HPDE6-E6E7 (cell line): ENCODE measurements at regions not wholly inside any gene's neighbourhood (a gene's known extent, or its start where the extent isn't known, plus 50 kb on each side); places are given as distances from the start of the nearest gene placed in this dataset.
"Not testable (repeated sequence)": the region's sequence is repeated elsewhere in the genome, so short reads cannot be mapped to it uniquely, and the experiment has no call there.

ENCODE experiments used
- DNase-seq: peaks from one replicate; pipeline ENCODE4 v3.0.0; 2011; ENCODE audit warnings: missing footprints; ENCODE audit errors: extremely low spot score

DNA sequence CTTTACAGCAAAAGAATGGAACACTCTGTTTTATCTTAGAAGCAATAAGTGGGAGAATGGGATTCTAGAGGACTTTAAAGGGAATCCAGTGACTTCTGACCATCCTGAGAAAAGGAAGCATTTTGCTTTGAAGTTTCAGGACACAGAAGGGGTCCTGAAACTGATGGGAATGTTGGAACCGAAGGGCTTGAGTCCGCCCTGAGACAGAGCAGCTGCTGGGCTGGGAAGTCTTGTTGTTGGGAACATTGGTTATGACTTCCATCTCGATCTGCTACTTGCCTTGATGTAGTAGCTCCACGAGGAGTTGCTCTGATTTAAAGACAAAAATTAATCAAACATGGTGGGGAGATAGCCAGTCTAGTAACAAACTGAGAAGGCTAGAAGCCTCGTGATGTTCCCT is 177.6 kb downstream of the JCAD start:
- DNase-seq = no peak

DNA sequence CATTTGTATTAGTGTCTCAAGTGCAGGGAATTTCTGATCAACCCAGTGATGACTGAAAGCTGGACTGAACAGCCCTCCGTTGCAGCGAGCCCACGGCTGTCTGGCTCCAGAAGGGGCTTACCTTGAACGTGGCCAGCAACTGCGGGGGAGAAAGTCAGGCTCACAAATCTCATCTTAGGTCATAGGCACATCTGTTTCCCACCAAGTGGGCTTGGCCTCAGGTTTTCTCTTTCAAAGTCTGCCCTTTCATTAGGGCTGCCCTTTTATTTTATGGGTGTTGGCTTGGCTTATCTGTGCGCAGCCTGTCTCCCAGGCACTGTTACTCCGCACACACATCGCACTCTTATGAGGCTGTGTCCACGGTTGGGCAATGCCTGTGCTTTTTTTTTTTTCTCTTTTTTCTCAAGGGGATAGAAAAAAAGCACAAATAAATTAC is 178.0 kb downstream of the JCAD start:
- no peak for DNase-seq

DNA sequence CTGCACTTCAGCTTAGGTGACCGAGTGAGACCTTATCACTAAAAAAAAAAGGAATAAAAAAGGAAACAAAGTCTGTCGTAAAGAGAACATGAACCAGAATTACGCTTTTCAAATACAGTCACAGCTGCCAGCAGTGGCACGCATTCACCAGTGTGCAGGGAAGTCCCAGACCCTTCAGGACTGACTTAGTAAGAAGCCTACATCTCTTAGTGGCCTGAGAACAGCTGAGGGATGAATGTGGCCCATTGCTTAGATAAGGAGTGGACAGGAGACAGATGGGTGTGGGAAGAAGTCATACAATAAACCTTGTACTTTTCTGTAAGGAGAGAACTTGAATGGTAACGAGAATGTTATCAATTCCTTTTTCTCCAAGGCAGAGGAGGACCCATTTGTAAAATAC is 178.5 kb downstream of the JCAD start:
- DNase-seq = no peak

DNA sequence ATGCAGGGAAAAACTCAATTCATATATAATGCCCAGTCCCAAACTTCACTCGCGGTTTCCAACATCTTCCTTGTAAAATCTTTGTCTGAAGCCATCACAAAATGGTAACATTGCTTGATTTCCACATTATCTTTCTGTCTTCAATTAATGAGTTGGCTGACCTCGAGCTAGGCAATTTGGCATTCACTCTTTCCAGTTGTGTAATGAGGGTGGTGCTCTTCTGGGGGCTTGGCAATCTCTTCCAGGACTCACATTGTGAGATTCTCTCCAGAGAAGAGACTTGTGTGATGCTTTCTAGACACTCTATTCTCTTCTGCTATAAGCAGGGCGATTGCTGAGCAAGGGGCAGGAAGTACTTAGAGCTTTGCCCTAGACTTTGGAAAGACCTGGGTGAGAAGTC is 179.5 kb downstream of the JCAD start:
- no peak for DNase-seq

DNA sequence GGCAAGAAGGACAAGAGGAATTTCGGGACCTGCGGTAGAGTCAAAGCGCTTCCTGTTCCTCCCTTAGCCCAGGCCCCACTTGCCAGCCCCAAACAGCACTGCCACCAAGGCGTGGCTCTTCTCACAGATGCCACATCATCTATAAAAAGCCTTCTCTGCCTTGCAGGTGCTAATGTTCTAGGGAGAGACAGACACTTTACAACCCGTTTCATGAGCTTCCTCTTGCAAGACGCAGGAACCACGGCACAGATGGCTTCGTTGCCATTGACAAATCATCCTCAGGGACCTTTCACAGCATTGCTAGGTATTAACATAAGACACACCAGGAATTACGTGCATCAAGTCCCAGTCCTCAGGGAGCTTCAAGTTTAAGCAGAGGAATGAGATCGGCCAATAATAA is 180.9 kb downstream of the JCAD start:
- DNase-seq = no peak

DNA sequence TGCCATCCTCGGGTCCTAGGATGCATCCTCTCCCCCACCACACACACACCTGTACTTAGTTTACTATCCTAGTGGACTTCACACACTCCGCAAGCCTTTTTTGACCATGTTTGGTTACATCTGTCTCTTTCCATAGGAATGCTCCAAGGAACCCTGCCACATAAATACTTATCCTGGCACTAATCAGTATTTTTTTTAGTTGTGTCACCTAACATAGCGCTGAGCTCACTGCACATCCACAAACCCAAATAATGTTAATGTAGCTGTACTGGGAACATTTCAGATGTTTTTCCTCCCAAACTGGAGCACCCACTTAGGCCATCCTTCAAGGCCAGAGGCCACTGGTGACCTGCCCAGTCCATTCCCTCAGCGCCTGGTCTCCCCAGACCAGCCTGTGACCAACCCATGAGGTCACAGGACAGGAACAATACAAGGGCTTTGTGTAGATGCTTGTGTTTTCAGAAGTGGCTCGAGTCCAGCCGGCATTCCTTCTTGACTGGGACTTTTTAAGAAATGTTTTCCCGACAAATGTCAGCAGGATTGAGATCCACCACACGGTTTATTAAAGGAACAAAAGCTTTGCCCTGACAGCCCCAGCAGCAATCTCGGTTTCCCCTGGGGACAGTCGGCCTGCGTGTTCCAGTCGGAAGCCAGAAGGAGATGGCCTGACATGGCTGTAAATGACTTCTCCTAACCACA is 181.4 kb downstream of the JCAD start:
- DNase-seq = no peak

DNA sequence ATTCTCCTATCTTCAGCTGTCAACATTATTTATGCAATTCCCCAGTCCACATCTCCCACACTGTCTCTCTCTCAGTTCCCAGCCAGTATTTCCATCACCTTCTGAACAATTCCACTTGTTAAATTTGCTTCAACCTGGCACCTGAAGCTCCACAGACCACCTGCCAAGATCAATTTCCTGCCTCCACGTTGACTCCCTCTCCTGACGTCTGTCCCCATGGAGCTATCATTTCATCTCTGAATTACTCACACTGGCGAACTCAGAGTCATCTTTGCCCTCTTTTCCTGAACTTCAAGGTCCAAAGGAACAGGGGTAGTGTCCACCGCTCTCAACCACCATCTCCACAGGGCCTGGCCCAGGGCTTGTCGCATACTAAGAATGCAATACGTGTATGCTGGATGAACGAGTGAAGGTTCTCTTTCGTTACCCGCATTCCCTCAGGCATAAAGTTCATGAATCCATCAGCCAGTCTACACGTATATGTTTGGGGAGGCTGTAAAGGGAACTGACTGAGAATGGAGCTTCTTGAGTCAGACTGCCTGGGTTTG is 183.3 kb downstream of the JCAD start:
- DNase-seq = no peak

DNA sequence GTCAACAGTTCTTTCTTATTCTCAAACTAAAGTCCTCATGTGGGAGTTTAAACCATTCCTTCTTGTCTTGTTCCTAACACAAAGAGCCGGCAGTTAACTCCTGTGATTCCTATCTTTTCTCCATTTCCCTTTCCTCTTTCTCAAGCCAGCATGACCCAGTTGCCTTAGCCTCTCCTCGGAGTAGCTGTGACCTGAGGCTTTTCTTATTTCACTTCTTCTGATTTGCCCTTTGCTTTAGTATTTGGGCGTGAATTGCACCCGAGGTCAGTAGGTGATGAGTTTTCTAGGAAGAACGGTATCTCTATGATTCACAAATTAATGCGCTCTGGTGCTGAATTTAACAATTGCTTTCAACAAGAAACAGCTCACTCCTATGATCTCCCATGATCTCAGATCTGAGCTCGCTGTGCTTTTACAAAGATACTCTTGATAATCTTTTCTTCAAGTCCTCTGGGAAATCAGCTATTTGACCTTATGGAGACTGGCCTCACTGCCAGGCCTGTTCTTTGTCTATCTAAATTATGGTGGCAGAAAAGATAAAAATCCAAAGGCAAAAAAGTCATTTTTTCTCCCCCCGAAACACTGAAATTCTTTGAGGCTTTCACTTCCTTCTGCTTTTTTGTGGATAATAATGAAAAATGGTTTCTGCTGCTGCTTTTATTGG is 184.6 kb downstream of the JCAD start:
- no peak for DNase-seq

DNA sequence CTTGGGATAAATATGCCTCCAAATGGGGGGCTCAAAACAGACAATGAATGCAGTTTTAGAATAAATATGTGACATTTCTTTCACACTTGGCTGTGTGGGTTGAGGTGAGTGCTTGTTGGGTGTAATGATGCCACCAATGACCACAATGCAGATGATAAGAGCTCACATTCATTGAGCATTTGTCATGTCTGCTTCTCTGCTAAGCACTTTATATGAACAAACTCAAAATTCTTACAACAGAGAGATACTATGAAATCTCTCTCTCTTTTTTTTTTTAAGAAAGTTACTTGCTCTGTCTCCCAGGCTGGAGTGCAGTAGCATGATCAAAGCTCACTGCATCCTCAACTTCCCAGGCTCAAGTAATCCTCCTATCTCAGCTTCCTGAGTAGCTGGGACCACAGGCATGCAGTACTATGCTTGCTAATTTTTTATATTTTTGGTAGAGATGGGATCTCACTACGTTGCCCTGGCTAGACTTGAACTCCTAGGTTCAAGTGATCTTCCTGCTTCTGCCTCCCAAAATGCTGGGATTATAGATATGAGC is 185.4 kb downstream of the JCAD start:
- DNase-seq = no peak

DNA sequence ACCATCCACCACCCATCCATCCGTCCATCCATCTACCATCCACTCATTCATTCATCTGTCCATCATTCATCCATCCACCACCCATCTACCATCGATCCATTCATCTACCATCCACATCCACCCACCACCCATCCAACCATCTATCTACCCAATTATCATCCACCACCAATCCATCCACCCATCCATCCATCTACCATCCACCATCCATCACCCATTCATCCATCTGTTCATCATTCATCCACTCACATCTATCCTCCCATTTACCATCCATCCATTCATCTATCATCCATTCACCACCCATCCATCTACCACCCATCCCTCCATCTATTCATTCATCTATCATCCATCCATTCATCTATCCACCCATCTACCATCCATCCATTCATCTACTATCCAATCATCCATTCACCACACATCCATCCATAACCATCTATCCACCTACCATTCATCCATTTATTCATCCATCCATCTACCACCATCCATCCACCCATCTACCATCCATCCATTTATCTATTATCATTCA is 188.8 kb downstream of the JCAD start:
- DNase-seq = no peak

DNA sequence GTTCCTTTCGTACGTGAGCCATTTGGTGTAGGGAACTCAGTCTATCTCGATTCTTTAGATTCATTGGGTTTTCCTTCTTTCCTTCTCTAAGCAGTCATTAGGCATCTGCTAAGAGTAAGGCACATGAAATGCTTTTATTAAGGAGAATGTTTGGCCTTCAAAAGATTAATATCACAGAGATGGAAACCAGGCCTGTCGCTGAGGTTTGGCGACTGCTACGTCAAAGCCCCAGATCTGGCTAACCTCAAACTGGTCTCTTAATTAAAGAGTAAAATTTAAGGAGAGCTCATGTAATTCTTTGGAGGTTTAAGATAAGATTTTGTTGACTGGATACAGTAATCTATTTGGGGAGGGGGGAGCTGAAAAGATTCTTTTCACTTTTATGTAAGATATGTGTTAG is 189.8 kb downstream of the JCAD start:
- DNase-seq = no peak

DNA sequence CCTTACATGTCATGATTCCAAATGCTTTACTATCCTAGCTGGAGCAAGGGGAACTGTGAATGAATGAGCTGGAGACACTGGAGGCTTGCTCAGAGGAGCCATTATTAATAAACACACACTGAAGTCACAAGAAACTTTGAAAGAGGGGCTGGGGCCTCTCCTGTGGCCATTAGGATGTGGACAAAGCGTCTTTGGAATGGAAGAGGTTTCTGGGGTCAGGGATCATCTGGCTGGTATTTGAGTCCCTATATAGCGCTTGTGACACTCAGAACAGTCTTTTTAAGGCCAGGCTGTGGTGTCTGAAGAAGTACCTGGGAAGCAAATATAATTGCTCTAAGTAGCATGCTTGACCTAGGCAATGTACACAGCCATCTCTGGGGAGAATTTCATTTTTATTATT is 193.0 kb downstream of the JCAD start:
- DNase-seq = no peak

DNA sequence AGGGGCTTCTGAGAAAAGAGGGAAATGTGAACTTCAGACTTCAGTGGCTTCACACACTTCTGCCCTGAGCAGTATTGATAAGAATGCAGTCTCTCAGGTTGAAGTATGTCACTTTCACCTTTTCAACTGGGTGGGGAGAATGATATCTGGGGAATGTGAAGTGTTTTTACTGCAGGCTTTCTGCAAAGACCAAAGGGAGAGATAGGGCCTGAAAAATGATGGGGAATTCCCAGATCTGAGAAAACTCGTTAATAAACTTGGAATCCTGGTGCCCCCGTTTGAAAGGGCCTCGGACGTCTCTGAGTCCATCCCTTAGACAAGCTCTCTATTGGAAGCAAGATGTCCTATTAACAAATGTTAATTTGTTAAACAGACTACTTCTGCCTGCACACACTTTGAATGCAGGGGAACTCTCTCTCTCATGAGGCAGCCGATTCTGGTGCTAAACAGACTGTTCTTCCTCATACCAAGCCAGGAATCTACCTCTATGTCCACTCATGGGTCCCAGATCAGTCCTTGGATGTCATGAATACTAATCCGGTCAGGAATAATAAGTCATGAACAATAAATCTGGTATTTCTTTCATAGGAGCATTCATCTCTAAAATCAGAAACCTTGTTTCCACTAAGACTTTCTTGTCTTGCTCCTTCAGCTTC is 193.6 kb downstream of the JCAD start:
- no peak for DNase-seq

DNA sequence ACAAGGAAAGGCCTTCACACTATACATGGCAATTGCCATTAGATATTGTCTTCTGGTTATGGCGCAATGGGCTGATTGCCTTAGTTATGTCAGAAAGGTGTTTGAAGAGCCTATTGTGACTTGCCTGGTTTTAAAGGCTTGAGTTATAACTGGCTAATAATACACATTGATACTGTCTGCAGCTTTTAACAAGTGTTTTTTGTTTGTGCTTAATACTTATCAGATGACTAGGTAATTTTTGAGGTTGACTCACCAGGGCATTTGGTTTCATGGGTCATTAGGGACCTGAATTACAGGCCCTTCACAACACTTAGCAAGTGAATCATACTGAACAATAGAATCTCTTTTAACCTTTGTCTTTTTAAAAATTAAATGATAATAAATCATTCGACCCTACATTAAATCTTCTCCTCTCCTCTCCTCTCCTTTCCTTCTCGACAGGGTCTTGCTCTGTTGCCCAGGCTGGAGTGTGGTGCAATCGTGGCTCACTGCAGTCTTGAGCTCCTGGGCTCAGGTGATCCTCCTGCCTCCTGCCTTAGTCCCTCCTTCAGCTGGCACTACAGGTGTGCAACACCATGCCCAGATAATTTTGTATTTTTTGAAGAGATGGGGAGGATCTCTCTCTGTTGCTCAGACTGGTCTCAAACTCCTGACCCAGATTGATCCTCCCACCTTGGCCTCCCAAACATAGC is 196.3 kb downstream of the JCAD start:
- DNase-seq = peak; percentile 49

DNA sequence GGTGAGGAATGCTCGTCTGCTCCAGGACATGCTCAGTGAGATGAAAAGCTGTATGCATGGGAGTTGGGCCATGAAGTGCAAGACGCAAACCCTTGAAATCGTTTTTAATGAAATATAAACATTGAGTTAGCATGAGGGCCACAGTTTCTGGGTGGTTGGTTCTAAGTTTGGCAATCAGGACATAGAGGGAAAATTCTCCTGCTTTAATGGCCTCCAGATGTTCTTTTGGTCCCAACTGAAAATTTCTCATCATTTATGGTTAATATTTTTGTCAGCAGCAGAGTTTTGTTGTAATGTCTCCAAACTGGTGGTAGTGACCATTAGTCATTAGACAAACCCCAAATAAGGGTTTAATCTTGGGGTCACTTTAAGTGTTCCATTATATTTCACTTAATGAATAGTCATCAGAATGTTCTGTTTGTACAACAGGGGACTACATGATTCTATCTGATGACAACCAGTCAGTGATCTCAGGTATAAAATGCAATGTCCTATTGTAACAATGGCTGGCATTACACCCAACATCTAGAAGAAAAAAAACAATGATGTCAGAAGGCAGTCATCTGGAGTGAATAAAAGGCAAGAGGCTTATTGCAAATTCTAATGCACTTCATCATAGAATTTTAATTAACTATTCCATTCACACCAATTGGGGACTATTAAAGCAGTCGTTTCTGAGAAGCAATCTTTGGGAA is 197.4 kb downstream of the JCAD start:
- no peak for DNase-seq

DNA sequence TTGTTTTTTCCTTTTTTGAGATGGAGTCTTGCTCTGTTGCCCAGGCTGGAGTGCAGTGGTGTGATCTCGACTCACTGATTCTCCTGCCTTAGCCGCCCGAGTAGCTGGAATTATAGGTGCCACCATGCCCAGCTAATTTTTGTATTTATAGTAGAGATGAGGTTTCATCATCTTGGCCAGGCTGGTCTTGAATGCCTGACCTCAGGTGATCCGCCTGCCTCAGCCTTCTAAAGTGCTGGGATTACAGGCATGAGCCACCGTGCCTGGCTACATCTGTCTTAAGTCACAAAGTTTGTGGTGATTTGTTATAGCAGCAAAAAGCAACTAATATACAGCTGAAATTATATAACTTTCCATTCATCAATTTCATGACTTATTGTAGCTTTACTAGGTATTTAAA is 198.2 kb downstream of the JCAD start:
- not testable (repeated sequence) for DNase-seq

DNA sequence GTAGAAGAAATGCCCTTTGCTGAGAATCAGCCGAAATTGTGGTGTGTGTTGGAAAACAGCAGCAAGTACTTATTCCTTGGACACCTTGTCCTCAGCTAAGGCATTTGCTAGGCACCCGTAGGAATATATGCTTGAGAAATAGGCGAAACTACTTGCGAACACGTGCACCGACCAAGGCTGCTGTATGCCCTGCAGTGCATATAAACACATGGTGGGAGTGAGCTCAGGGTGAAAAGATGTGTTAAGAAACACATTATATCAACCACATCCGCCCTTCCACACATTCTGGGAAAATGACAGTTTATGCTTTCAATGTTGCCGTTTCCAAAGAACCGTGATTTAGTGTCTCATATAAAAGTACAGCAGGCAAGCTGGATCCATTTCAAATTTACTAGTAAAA is 199.2 kb downstream of the JCAD start:
- DNase-seq = no peak

DNA sequence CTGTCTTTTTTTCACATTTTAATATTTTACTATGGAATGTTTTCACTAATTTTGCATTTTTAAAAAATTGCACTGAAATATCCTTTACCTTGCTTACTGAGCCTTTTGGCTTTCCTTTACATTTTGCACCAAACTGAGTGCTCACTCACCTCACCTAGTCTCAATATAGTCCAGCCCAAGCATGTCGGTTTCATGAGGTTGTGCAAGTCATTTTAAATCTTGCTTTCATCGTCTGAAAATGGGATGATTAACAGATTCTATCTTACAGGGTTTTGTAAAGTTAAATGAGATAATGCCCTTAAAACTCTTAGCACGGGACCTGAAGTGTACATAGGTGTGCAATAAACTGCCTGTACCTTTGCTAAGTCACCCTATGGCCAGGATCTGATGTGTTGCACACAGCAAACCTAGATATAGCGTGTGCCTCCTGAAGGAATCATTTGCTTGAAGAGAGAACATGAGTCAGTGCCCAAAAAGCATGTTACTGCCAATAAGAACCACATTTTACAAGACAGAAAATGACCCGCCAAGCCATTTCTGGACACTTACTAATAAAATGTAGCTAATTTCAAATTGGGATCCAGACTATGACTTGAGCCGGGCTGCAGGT is 199.8 kb downstream of the JCAD start:
- no peak for DNase-seq

DNA sequence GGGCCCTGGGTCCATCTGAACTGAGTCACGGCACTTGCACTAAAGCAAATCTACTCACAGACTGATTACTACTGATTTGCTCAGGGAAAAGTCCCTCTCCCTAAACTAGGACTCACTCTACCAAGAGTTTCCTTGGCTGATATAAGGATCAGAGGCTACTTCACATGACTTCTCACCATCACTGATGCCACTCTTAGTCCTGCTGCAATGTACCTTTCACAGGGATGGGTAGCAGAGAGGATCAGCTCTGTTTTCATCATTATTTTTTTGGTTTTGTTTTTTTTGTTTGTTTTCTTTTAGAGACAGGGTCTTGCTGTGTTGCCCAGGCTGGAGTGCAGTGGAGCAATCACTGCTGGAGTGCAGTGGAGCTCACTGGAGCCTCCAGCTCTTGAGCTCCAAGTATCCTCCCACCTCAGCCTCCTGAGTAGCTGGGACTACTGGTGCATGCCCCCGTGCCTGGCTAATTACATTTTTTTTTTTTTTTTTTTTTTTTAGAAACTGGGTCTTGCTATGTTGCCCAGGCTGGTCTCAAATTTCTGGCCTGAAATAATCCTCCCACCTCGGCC is 200.6 kb downstream of the JCAD start:
- no peak for DNase-seq
